ENCODE measurements at regions not wholly inside any gene's neighbourhood (a gene's known extent, or its start where the extent isn't known, plus 50 kb on each side); places are given as distances from the start of the nearest gene placed in this dataset.

DNA sequence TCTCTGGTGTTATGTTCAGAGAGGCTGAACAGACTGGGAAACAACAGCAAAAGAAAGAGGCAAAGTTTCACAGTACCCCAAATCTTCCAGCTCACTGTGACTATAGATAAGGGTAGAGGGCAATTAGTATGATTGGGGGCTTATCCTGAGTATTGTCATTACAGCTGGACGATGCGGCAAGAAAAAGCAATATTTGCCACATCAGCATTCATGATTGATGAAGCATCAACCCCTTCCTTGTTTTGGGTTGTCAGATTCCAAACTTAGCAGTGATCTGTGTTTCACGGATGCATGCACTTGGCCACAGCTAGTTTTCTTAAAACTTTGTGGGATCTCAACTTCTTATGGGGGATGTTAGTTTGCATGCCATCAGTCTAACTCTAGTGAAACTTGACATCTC lies 348.8 kb upstream of the SLITRK5 start:
- H3K27ac ChIP-seq (ENCODE audit: low read depth, low read length): no peak overlapping the region
- H3K27me3 Mint-ChIP-seq (ENCODE audit: insufficient read depth): no peaks in the 10 kb centered on the region
- H3K27me3 ChIP-seq (ENCODE audit: control insufficient read depth, insufficient read depth, low read length, poor library complexity, severe bottlenecking): no peaks in the 10 kb centered on the region
- TF ChIP-seq, protein P1, sequence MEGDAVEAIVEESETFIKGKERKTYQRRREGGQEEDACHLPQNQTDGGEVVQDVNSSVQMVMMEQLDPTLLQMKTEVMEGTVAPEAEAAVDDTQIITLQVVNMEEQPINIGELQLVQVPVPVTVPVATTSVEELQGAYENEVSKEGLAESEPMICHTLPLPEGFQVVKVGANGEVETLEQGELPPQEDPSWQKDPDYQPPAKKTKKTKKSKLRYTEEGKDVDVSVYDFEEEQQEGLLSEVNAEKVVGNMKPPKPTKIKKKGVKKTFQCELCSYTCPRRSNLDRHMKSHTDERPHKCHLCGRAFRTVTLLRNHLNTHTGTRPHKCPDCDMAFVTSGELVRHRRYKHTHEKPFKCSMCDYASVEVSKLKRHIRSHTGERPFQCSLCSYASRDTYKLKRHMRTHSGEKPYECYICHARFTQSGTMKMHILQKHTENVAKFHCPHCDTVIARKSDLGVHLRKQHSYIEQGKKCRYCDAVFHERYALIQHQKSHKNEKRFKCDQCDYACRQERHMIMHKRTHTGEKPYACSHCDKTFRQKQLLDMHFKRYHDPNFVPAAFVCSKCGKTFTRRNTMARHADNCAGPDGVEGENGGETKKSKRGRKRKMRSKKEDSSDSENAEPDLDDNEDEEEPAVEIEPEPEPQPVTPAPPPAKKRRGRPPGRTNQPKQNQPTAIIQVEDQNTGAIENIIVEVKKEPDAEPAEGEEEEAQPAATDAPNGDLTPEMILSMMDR (conservative IDR thresholded peaks at IDR 0.05): no peak
- H3K36me3 ChIP-seq (ENCODE audit: control insufficient read depth, insufficient read depth, low read length): no peaks in the 10 kb centered on the region
- H3K4me1 Mint-ChIP-seq: no peaks in the 10 kb centered on the region
- H3K4me1 ChIP-seq (ENCODE audit: control insufficient read depth, insufficient read depth, low read length): no peaks in the 10 kb centered on the region
- H3K4me3 ChIP-seq (ENCODE audit: low read length): no peak overlapping the region
- 74 to 100% methylated on average over 2 to 3 of the region's 3 CpGs for WGBS, 2 experiments (ENCODE audit: insufficient coverage in 1 of 2, insufficient read length in 1 of 2)
- H3K27ac Mint-ChIP-seq: no peak overlapping the region
- no peak overlapping the region for H3K9ac ChIP-seq (ENCODE audit: extremely low read depth, low read length, poor library complexity, severe bottlenecking)
- peaks cover 2% of the 10 kb centered on the region for H3K36me3 Mint-ChIP-seq (ENCODE audit: low read depth)
- DNase-seq: no peak
- peaks cover 2% of the 10 kb centered on the region for H3K9me3 Mint-ChIP-seq
- no peak overlapping the region for H3K4me3 Mint-ChIP-seq
- no peaks in the 10 kb centered on the region for H3K9me3 ChIP-seq (ENCODE audit: control insufficient read depth, low read length)

DNA sequence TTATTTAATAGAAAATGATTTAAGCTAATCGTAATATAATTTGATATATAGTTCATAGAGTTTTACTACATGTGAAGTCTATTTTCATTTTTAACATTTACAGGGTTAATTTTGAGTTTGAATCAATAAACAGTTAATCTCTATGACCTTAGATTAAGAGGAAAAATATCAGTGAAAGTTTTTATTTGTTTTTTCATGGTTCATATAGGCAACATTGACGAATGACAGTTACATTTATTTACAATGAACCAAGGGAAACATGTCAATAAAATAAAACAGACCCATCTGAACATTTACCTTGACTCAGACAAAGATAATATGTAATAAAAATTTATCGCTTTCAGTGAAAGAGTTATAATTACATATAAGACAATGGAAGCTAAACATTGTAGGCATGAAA lies 346.6 kb upstream of the SLITRK5 start:
- Mint-ChIP-seq H3K4me3 (no peak overlapping the region), H3K36me3 (ENCODE audit: low read depth) (peaks cover under 1% of the 10 kb centered on the region), H3K9me3 (peaks cover under 1% of the 10 kb centered on the region), H3K27me3 (ENCODE audit: insufficient read depth) (no peaks in the 10 kb centered on the region), H3K4me1 (no peaks in the 10 kb centered on the region), H3K27ac (no peak overlapping the region)
- no peaks in the 10 kb centered on the region for H3K27me3 ChIP-seq (ENCODE audit: control insufficient read depth, insufficient read depth, low read length, poor library complexity, severe bottlenecking)
- H3K27ac ChIP-seq (ENCODE audit: low read depth, low read length): no peak overlapping the region
- H3K9ac ChIP-seq (ENCODE audit: extremely low read depth, low read length, poor library complexity, severe bottlenecking): no peak overlapping the region
- 95% methylated on average over 2 of the region's 3 CpGs; no CpG with 5 or more reads in 1 of the 2 experiments for WGBS, 2 experiments (ENCODE audit: insufficient coverage in 1 of 2, insufficient read length in 1 of 2)
- no peaks in the 10 kb centered on the region for H3K4me1 ChIP-seq (ENCODE audit: control insufficient read depth, insufficient read depth, low read length)
- H3K9me3 ChIP-seq (ENCODE audit: control insufficient read depth, low read length): no peaks in the 10 kb centered on the region
- TF ChIP-seq, protein P1 (conservative IDR thresholded peaks at IDR 0.05): no peak
- DNase-seq: no peak
- H3K36me3 ChIP-seq (ENCODE audit: control insufficient read depth, insufficient read depth, low read length): no peaks in the 10 kb centered on the region
- H3K4me3 ChIP-seq (ENCODE audit: low read length): no peak overlapping the region

DNA sequence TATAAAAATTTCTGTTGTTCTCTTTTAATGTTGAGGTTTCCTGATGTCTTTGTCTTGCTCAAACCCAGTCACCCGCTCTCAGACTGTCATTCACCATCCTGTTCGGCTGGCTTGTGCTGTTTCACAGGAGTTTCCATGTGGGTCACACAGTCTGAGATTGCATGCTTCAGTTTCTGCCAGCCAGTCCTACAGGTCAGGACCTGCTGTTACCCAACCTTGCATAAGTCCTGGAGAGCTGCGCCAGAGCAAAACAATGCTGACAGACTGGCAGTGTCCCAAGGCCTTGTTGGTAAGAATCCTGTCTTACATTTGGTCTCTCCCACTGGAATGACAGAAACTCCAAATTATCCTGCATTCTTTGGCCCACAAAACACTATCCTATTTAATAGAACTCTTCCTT lies 340.0 kb upstream of the SLITRK5 start:
- Histone ChIP-seq H3K4me3 (ENCODE audit: low read length) (no peak overlapping the region), H3K4me1 (ENCODE audit: control insufficient read depth, insufficient read depth, low read length) (no peaks in the 10 kb centered on the region), H3K36me3 (ENCODE audit: control insufficient read depth, insufficient read depth, low read length) (peaks cover 4% of the 10 kb centered on the region), H3K9ac (ENCODE audit: extremely low read depth, low read length, poor library complexity, severe bottlenecking) (no peak overlapping the region), H3K9me3 (ENCODE audit: control insufficient read depth, low read length) (peaks cover 4% of the 10 kb centered on the region), H3K27me3 (ENCODE audit: control insufficient read depth, insufficient read depth, low read length, poor library complexity, severe bottlenecking) (no peaks in the 10 kb centered on the region), H3K27ac (ENCODE audit: low read depth, low read length) (no peak overlapping the region)
- Mint-ChIP-seq H3K36me3 (ENCODE audit: low read depth) (no peaks in the 10 kb centered on the region), H3K4me3 (no peak overlapping the region), H3K27me3 (ENCODE audit: insufficient read depth) (no peaks in the 10 kb centered on the region), H3K27ac (no peak overlapping the region), H3K4me1 (peaks cover 3% of the 10 kb centered on the region), H3K9me3 (peaks cover 3% of the 10 kb centered on the region)
- TF ChIP-seq, protein P1 (conservative IDR thresholded peaks at IDR 0.05): no peak
- 74 to 94% methylated on average over 2 to 3 of the region's 3 CpGs for WGBS, 2 experiments (ENCODE audit: insufficient coverage in 1 of 2, insufficient read length in 1 of 2)
- DNase-seq: no peak

Data from endodermal cell (in vitro differentiated cells).